GM10248 (cell line): ENCODE measurements at regions not wholly inside any gene's neighbourhood (a gene's known extent, or its start where the extent isn't known, plus 50 kb on each side); places are given as distances from the start of the nearest gene placed in this dataset.
A peak's percentile ranks its signal among the peaks of the same experiment; 100 is the strongest.

Experiments used
- CTCF ChIA-PET: fragments of 300-600 bp; sonication (Branson Sonifier 250); formaldehyde crosslinking; extraction: SDS; loops from one replicate; lab custom pipeline; 2021; ENCODE audit warnings: antibody characterized with exemption; lab: Yijun Ruan, JAX
- POLR2A ChIA-PET: fragments of 350-650 bp; sonication (Branson Sonifier 250); formaldehyde crosslinking; extraction: SDS; loops from one replicate; lab custom pipeline; 2020; ENCODE audit warnings: antibody characterized with exemption; lab: Yijun Ruan, JAX
- DNase-seq: peaks from one replicate; pipeline ENCODE4 v3.0.0; 2012; ENCODE audit errors: extremely low spot score
- TF ChIP-seq, protein P1 (sequence below): IDR thresholded peaks from 2 replicates; pipeline ENCODE4 v1.5.1; 2012; ENCODE audit warnings: mild to moderate bottlenecking, low read depth; ENCODE audit errors: extremely low read depth, missing control alignments, control extremely low read depth

DNA sequence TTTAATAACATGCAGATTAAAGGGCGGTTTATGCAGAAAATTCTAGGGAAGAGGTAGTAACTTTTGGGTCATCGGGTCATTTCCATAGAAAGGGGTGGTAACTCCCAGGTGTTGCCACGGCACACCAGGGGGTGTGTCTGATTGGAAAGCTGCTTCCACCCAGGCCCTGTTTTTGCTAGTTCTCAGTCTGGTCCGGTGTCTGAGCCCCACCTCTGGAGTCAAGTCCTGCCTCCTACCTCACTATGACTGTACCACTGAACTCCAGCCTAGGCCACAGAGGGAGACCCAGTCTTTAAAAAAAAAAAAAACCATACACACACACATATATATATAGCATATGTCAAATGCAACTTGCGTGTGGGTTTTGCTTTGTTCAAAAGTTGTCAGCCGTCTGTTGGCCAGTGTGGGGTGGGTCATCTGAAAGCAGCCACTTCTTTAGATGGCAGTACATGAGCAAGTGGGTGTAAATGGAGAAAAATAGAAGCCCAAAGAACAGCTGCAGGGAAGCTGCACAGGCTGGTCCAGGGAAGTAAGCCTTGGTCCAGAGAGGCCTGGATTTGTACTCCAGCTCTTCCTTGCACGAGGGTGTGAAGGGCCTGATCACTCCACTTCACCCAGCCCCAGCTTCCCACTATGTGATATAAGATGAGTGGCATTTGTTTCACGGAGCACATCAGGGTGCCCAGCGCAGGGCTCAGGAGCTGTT, 110.7 kb upstream of the SPRY4 start:
- ChIA-PET POLR2A (no interaction called here), CTCF (interaction anchor here (1.4 to 1.6 kb wide), 3 partner anchors 15 to 277 kb away, joined by 3 to 4 read pairs (median 3); no protein-coding TSS in a partner anchor)
- no peak for DNase-seq
- TF ChIP-seq, protein P1, sequence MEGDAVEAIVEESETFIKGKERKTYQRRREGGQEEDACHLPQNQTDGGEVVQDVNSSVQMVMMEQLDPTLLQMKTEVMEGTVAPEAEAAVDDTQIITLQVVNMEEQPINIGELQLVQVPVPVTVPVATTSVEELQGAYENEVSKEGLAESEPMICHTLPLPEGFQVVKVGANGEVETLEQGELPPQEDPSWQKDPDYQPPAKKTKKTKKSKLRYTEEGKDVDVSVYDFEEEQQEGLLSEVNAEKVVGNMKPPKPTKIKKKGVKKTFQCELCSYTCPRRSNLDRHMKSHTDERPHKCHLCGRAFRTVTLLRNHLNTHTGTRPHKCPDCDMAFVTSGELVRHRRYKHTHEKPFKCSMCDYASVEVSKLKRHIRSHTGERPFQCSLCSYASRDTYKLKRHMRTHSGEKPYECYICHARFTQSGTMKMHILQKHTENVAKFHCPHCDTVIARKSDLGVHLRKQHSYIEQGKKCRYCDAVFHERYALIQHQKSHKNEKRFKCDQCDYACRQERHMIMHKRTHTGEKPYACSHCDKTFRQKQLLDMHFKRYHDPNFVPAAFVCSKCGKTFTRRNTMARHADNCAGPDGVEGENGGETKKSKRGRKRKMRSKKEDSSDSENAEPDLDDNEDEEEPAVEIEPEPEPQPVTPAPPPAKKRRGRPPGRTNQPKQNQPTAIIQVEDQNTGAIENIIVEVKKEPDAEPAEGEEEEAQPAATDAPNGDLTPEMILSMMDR: no peak

DNA sequence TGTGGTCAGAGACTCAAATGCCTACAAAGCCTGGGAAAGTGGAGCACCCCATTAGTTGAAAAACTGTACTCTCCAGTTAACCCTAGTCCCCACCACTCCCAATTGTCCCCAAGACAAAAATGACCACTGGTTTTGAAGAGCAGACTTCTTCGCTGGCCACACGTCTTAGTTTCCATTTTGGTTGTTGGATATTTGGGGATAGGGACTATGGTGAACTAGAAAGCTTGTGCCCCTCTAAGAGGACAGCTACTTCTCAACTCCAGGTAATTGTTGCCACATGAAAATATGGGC, 109.4 kb upstream of the SPRY4 start:
- ChIA-PET CTCF (no interaction called here), POLR2A (no interaction called here)
- DNase-seq: no peak
- TF ChIP-seq, protein P1: no peak

DNA sequence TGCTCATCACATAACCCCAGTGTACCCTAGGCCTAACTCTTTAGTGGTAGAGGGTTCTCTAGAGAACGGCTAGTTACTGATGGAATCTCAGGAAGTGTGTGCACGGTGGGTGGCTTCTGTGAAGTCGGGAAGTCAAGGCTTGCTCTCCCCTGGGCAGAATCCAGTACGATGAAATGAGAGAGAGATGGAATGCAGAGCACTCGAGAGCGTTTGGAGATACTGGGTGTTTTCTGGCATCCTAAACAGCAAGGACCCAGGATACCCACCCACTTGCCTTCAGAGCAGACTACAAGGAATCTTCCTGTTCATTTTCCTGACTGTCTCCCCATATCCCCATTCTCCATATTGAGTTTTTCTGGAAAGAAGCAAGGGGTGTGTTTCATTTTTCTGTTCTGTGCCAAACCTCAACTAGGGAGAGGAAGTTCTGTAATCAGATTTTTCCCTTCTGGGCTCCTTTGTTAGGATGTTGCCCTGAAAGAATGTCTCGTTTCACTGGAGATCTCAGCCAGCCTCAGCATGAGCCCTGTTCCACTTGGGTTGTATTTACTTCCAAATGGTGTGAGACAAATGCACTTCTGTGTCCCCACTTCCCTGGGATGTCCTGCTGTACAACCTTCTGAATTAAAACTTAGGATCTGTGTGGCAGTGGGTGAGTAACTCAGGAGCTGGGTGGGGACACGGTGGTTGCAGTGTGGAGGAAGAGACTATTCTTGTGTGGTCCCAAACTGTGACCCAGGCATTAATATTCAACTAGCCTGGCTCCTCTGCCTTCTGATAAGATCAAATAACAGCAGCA, 108.9 kb upstream of the SPRY4 start:
- CTCF ChIA-PET: no interaction called here
- POLR2A ChIA-PET: no interaction called here

DNA sequence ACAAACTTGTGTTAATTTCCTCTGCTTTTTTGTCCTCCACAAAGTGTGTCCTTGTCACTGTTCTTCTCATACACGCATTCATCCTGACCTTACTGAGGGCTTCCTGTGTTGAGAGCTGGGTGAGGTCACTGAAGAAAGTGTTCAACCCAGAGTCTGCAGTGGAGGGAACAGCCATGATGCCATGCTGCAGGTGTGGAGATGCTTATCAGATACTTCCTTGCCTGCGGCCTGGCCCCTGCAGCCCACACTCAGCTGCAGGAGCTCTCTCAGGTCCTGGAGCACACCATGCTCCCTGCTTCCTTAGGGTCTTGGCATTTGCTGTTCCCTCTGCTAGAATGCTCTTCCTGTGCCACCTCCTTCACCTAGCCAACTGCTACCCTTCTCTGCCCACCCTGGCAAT, 108.1 kb upstream of the SPRY4 start:
- POLR2A ChIA-PET: no interaction called here
- DNase-seq: no peak
- CTCF ChIA-PET: no interaction called here
- TF ChIP-seq, protein P1: no peak

More for the DNA sequence above, 108.9 kb upstream of the SPRY4 start:
- DNase-seq: no peak
- TF ChIP-seq, protein P1: no peak

- POLR2A ChIA-PET: no interaction called here
- TF ChIP-seq, protein P1: no peak
- CTCF ChIA-PET: no interaction called here
- DNase-seq: peak; percentile 34
These were observed 107.6 kb upstream of the SPRY4 start for GRCh38 chr5:142432369-142432863.

GRCh38 chr5:142428773-142429473, 104.1 kb upstream of the SPRY4 start:
- TF ChIP-seq, protein P1: no peak
- ChIA-PET POLR2A (no interaction called here), CTCF (no interaction called here)
- DNase-seq: no peak
